Midbrain (tissue), 1 donor: ENCODE measurements at regions not wholly inside any gene's neighbourhood (a gene's known extent, or its start where the extent isn't known, plus 50 kb on each side); places are given as distances from the start of the nearest gene placed in this dataset.

ENCODE experiments used
- DNase-seq: peaks from one replicate; lab custom pipeline; 2025; lab: John Stamatoyannopoulos, UW

DNA sequence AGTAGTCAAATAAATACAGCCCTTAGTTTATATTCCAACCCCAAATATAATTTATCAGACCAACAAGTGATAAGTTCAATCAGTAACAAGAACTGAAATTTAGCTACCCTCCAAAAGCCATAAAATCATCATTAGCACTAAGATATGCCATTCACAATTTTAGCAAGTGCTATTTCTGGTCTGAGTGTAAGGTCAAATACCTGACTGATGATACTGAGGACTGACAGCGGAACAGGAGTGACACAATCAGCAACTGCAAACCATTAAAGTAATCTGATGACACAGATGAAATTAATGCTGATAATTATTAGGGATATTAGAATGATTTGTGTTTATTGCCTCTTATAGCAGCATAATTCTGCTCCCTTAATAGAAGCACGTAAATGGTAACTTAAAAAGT, 152.7 kb upstream of the SPHKAP start:
- no peak for DNase-seq

DNA sequence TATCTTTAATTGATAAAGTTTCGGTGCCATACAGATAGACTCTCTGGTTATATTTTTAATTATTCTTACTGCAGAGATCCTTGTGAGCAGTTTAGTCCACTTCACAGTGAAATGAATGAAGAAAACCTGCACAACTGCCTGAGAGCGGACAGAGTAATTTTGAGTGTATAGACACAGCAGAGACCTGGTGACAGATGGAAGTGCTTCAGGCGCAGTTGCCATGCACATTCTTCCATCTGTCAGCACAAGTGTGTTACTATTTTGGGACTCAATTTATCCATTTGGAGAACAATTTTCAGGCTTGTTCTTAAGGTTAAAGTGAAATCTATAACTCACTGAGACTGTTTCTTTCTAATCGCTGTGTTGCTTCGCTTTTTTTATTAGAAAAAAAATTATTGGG, 147.8 kb upstream of the SPHKAP start:
- no peak for DNase-seq

DNA sequence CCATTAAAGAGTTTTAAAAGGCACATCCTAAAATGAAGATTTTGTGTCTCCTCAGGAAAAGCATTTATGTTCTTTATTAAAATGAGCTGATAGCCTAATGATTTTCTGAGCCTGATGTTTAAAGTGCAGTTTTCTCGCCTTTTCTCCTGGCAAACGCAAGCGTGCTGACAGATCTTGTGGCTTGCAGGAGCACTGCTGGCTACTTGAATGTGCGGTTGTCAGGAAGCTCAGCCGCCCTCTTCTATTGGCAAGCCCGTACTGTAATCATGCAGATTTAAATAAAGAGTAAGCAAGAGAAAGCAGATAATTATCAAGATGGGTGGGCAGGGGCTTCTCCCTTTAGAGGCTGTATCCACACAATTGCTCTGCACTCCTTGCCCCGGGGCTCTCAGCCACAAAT, 139.5 kb upstream of the SPHKAP start:
- DNase-seq, result no peak

DNA sequence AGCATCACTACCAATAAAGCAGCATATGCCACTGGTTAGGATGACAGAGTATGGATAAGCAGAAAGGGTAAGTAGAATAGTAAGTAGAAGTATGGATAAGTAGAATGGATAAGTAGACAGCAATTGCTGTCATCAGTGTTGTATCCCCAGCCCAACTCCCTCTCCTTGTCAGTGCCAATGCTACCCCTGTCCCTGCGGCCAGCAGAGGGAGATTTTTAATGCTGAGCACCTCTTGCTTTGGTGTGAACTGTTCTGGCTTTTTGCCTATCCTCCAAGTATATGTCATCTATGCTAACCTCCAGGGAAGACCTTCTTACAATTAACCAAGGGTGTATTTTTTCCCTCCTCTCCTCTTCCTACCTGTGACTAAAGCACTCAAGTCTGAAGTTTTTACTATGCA, 136.7 kb upstream of the SPHKAP start:
- DNase-seq, result no peak

DNA sequence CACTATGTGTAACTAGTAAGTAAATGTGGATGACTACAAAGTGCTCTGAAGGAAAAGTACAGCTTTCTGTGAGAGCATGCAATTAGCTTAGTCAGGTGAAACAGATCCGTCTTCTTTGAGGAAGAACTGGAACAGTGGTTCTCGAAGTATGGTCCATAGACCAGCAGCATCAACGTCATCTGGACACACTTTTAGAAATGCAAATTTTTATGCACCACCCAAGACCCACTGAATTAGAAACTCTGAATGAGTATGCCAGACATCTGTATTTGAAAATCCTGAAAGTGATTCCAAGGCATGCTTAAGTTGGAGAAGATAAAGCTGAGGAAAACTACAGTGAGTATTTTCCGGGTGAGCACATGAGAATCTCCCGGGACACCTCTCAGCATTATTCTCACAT, 130.7 kb upstream of the SPHKAP start:
- DNase-seq, result no peak

DNA sequence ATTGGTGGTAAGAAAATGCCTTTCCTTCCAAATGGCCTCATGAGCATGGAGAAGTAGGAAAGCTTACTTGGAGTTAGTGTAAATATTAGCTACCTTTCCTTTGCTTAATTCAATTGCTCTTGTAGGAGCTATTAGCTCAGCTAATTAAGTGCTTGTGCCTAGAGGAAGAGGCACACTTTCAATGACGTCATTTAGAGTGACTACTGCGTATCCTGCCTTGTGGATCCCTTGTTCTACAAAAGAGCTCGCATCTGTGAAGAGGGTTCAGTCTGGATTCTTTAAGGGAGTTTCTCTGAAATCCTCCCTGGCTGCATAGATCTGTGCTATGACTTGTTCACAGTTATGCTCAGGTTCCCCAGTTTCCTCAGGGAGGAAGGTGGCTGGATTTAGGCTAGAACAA, 122.5 kb upstream of the SPHKAP start:
- DNase-seq, result no peak

DNA sequence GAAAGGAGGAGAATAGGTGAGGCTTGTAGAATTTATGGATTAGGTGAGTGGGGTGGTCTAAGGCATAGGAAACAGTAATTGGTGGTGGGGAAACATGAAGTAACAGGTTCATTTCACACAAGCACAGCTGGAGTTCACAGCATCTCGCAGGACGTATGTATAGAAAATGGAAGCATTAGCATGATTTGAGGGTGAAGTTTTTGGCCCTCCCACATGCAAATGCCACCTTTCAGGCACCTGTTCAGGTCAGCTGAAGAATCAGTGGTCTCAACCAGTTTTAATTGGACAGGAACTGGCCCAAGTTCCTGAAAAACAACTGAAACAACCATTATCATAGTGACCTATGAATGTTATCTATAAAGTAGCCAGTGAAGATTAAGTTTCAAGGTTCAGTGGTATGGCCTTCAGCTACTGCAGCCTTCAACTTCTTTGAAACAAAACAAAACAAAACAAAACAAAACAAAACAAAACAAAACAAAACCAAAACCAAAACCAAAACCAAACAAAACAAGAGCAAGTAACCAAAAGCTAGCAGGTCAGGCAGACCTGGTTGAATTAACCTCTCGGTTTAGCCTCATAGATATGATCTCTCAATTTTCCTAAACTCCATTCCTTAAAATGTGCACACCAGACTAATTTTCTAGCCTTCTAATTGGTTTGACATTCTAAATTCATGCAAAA, 102.1 kb upstream of the SPHKAP start:
- no peak for DNase-seq

DNA sequence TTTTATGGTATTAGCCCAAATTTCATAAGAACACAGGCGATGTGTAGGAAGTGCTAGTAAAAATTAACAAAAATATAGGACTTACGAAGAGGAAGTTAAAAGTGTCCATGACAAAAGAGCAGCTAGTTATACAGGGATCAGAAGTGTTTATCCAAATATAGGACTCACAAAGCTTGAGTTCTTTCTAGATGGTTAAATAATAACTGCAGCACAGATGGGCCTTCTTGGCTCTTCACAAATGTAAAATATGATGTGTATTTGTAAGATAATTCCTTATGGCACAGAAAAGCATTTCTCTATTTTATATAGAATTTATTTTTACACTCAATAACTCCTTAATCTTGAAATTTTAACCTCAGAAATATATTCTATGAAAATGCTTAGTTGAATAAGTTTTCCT, 100.9 kb upstream of the SPHKAP start:
- no peak for DNase-seq

DNA sequence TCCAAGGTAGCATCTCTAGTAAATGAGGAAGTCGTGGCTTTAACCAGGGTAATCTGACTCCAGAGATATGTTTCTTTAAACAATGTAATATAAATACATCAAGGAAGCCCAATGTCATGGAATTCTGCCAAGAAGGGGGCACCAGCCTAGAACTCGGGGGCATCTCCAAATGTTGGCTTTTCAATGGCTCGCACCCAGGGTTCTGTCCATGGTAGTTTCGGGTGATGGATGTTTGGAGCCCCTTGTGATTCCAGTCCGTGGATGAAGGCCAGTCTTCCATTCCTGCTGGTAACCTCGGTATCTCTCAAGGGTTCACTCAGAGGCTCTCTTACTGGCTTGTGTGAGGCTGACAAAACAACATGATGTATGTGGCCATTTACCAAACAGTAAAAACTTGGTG, 91.7 kb upstream of the SPHKAP start:
- no peak for DNase-seq

DNA sequence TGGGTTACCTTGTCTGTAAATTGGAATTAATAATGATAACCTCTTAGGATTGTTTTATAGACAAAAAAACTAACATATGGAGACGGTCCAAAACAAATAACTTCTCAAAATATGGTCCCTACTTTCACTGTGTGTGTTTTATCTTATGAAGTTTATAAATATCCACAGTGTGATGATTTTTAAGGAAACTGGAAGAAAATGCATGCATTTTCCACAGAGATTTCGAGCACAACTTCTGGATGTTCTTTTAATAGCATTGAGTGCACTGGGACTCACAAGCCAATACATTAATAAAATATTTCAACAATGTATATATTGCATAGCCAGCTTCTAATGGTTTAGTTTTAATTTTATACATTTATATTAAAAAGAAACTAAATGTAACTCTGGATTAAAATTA, 87.9 kb upstream of the SPHKAP start:
- no peak for DNase-seq

DNA sequence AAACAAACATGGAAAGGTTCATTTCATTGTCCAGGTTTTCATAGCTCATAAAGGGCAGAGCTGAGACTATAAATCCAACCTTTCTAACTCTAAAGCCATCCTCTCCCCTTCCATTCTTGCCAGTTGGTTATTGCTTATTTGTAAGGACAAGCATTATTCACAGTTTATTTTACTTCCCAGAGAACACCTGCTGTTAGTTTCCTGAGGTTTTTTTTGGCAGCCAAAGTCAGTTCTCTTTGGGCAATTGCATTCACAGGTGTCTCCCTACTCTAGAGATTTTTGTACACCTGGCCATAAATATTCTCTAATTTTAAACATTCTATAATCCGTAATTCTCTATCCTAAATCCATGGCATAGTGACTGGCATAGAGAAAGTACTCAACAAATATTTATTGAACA, 87.3 kb upstream of the SPHKAP start:
- no peak for DNase-seq

DNA sequence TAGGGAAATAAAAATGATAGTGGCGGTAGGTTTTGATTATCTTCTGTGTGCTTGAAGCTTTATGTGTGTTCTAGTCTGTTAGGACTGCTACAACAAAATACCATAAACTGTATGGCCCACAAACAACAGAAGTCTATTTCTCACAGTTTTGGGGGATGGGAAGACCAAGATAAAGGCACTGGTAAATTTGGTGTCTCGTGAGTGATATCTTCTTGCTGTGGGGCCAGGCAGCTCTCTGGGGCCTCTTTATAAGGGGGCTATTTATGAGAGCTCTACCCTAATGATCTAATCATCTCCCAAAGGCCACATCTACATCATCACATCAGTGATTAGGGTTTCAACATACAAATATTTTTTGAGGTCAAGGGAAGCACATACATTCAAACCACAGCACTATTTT, 86.8 kb upstream of the SPHKAP start:
- DNase-seq, result no peak

DNA sequence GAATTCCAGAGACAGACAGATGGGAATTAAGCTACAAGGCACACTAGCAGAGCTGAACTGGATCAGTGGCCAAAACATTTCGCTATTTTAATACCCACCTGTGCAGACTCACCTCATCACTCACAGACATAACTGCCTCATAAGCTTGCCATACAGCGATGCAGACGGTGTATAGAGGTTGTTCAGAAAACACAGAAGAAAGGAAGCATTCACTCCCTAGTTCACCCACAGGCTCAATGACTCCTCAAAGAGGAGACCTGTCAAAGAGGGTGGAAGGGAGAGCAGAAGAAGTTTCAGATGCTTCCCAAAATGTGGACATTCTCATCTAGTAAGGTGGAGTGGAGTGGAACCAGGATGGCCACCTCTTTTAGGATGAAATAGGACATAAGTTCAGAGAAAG, 81.7 kb upstream of the SPHKAP start:
- no peak for DNase-seq

DNA sequence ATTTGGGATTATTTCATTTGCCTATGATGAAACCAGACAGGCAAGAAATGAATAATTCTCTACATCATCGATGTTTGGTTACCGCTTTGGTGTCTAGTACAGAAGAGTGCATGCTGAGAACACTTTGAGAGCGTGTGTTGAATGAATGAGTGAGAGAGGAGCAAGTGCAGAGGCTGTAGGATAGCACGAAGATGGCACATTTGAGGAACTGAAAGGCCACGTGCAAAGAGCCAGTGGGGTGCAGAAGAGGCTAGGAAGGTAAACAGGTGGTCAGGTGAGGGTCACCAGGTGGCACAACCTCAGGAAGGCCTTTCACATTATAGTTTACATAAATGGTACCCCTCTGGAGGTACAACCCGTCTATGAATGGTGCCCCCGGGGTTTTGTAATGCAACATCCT, 80.1 kb upstream of the SPHKAP start:
- no peak for DNase-seq

DNA sequence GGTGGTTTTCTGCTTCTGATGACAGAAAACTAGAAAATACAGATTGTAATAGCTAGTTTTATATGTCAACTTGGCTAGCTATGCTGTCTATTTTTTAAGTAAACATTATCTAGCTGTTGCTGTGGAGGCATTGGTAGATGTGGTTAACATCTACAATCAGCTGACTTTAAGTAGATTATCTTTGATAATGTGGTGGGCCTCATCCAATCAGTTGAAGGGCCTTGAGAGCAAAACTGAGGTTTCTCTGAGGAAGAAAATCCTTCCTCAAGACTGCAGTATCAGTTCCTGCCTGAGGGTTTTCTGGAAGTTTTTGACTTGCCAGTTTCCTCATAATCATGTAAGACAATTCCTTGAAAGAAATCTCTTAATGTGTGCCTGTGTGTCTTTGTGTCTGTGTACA, 75.9 kb upstream of the SPHKAP start:
- no peak for DNase-seq

DNA sequence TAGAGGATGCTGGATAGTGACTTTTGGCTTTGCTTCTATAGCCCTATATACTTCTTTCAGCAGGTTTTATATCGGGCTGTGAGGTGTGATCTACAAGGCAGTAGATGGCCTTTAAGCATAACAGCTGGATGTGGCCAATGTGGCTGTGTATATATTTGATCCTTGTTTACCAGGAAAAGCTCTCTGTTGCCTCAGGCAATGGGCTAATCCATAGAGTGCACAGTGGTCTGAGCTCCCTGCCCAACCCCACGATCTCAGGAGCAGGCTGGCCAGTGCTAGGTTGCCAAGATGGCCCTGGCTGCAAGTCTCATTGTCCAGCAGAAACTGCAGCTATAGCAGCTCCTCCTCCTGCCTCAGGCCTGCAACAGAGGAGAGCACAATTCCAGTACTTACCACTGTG, 72.3 kb upstream of the SPHKAP start:
- DNase-seq, result no peak

DNA sequence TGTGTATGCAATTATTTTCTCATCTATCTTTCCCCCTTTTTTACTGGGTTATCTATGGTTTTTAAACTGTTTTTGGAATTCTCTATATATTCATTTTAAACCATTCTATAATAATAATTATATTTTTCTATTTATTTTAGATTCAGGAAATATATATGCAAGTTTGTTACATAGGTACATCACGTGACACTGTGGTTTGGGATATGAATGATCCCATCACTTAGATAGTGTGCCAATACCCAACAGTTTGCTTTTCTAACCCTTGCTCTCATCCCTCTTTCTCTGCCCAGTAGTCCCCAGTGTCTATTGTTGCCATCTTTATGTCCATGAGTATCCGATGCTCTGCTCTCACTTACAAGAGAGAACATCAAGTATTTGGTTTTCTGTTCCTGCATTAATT, 65.8 kb upstream of the SPHKAP start:
- no peak for DNase-seq

DNA sequence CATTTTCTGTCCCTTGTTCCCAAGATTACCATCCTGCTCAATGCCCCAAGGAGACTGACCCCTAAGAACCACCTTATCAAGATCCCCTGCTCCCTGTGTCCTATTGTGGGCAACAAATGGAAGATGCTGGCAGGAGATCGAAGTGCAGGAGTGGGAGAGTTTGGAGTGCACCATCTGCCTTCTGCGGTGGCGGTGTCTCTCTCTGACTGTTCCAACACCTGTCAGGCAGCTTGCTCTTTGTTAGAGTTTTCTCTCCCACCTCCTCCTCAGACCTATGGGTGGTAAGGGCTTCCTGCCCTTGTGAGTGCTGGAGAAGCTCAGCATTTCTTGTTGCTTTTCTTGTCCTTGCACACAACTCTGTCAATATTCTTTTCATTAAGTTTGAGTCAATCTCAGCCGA, 64.1 kb upstream of the SPHKAP start:
- DNase-seq, result no peak

DNA sequence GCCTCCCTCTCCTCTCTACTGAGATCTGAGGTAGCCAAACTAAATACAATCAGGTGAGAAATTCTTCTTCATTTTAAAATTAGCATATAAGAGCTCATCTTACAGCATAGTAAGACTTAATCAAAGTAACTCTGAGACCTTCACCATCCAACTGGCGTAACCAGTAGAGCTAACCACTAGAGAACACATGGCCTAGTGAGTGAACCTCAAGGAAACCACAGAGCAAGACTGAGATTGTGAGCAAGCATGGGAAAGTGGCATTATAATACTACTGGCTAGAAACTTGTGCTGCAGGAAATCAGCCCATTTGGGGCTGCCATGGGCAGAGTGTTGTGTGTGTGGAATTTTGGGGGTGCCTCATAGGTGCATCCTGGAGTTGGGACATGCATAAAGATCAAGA, 61.1 kb upstream of the SPHKAP start:
- no peak for DNase-seq

DNA sequence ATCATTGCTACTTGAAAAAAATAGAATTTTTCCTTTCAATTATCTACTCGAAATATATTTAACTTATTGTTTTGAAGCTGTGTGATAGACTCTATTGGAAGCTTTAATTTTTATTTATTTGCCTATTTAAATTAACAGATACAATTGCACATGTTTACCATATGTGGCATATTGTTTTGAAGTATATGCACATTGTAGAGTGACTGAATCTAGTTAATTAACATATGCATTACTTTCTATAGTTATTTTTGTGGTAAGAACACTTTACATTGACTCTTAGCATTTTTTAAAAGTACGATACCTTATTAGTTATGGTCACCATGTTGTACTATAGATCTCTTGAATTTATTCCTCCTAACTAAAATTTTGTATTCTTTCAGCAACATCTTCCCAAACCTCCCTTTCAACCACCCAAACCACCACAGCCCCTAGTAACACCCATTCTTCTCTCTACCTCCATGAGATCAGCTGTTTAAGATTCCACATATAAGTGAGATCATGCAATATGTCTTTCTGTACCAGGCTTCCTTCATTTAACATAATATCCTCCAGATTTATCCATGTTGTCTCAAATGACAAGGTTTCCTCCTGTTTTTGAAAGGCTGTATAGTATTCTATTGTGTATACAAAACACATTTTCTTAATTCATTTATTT, 58.5 kb upstream of the SPHKAP start:
- no peak for DNase-seq

DNA sequence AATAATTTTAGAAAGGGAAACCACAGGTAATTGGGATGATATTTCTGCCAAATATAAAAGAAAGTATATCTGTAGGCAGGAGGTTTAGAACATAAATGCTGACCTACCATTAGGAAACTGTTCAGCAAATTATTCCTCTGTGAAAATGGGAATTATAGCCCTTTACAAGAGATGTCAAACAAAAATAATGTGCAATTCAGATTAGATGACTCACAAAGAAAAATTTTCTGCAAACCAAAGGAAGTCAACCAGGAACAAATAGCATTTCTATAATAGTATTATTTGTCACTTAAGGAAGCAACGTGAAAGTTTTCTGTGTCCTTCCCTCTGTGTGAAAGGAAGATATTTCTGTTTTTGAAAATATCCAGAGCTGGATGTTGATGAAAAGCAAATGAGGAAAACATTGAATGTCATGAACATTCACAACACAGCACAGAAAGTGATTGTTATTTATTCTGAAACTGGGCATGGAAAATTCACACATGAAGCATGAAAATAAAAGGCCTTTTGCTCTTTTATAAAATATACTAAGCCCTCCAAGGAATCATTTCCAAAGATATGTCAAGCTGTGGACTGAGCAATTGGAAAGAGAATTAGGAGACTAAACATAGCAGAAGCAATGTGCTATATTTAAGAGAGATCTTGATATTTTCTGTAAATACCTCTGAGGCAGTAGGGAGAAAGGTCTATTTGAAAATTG, 57.9 kb upstream of the SPHKAP start:
- DNase-seq, result no peak
